Kidney tubule cell (primary cell): ENCODE measurements at regions not wholly inside any gene's neighbourhood (a gene's known extent, or its start where the extent isn't known, plus 50 kb on each side); places are given as distances from the start of the nearest gene placed in this dataset.
"Not testable (repeated sequence)": the region's sequence is repeated elsewhere in the genome, so short reads cannot be mapped to it uniquely, and the experiment has no call there.

Source experiments
- DNase-seq: peaks from one replicate; pipeline ENCODE4 v3.0.0-alpha.2; 2018; ENCODE audit warnings: low spot score

DNA sequence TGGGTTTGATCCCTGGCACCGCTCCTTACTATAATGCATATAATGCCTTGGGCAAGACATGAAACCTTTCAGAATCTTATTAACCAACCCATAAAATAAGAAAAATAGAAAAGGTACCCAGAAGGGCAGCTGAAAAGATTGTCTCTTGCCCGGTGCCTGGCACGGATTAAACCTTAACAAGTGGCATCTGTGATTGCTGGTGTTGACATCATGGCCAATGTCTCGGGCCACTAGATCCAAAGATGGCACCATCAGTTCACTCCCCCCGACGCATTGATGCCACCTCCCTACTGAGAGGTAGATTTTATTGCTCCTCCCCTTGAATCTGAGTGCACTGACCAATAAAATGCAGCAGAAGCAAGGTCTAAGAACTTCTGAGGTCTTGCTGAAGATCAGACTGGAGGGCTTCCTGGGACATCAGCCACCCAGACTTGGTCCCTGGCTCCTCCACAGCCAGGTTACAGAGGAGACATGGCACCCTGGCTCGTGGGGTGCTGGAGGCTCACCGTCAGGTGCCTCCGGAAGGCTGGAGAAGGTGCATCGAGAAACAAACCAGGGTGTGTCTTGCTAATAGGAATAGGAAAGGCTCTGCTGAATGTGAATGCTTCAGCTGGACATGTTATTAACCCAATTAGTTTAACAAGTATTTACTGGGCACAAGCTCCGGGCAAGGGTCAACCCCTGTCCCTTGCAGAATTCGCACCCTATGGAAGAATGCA, 80.0 kb upstream of the COL5A1 start:
- DNase-seq, result no peak

DNA sequence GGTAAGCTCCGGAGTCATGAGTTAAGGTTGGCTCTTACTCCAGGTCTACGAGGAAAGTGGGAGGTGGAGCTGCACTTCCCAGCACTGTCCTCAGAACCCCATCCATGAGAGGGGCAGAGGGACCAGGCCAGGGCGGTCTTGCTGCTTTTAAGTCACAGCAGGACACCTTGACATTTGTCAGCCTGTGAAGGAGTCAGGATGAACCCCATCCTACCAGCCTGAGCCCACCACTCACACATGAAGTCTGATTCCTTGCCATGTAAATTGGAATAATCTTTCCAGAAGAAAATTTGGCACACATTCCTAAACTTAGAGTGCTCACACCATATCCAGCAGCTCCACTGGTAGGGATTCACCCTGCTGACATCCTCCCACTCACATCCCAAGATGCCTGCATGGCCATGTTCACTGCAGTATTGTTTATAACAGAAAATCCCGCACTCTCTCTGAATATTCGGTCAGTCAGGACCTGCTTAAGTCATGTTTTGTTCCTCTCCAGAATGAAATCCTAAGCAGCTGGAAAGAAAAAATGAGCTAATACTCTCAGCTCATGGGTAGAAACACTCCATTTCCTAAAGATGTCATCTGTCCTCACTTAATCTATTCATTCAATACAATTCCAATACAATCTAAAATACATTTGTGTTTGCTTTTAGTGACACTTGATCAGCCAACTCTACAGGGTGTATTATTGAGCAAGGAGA, 79.3 kb upstream of the COL5A1 start:
- DNase-seq, result no peak

DNA sequence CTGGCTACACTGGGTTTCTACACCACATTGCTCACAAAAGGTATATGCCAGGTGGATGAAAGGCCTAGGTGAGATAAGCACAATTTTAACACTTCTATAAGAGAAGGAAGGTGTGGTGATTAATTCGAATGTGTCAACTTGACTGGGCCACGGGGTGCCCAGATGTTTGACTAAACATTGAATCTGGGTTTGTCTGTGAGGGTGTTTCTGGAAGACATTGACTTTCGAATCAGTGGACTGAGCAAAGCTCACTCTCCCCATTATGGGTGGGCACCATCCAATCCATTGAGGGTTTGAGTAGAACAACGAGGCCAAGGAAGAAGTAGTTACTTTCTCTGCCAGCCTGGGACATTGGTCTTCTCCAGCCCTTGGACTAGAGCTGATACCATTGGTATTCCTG, 78.2 kb upstream of the COL5A1 start:
- DNase-seq, result no peak

DNA sequence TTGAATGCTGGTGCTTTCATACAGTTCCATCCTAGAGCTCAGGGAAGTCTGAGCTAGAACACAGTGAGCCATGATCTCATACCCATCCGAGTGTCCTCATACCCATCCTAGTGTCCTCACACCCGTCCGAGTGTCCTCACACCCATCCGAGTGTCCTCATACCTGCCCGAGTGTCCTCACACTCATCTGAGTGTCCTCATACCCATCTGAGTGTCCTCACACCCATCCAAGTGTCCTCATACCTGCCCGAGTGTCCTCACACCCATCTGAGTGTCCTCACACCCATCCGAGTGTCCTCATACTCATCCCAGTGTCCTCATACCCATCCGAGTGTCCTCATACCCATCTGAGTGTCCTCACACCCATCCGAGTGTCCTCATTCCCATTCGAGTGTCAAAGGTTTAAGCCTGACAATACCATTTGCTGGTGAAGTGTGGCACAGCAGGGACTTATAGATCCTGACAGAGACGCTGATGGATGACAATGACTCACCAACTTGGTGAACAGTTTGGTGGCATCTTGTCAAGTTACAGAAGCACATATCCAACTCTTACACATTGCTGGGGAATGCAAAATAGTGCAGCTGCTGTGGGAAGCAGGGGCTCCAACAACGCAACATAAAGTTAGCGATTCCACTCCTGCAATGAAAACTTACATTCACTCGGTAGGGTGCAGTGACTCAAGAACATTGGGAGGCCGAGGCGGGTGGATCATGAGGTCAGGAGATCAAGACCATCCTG, 77.0 kb upstream of the COL5A1 start:
- DNase-seq, result no peak

DNA sequence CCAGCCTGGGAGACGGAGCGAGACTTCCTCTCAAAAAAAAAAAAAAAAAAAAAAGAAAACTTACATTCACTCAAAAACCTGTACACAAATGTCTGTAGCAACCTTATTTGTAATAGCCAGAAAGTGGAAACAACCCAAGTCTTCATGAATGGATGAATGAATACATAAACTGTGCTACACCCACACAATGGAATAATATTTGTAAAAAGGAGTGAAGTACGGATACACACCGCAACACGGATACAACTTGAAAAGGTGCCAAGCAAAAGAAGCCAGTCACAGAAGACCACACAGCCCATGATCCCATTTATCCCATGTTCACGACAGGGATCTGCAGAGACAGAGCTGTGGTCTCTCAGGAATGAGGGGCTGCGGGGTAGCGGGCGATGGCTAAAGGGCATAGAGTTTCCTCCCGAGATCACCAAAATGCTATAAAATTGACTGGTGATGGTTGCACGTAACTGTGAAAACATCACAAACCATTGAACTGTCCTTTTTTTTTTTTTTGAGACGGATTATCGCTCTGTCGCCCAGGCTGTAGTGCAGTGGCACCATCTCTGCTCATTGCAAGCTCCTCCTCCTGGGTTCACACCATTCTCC, 76.2 kb upstream of the COL5A1 start:
- DNase-seq, result no peak

DNA sequence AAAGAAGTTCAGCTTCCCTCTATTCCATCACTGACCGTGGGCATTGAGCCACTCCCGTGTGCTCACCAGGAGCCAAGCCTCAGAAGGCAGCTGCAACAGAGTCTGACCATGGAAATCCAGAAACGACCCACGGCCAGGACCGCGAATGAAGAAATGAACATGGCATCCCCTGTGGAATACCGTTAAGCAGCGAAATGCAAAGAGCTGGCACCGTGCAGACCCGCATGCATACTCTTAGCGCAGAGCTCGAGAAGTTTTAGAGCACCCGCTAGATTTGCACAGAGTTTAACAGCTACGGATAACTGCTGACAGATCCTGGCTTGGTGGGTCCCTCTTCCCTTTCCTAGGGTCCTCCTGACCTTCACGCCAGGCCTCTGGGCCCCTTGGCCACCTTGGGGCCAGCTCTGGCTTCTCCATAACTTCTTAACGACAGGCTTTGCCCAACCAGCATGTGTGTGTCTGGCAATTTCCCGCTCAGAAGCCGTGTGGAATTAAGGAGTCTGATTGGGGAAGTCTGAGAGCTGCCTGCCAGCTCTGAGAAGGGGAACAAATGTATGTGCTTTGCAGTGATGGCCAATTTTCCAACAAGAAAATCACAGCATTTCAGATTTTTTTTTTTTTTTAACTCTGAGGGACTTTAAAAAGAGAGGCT, 75.3 kb upstream of the COL5A1 start:
- DNase-seq, result no peak

DNA sequence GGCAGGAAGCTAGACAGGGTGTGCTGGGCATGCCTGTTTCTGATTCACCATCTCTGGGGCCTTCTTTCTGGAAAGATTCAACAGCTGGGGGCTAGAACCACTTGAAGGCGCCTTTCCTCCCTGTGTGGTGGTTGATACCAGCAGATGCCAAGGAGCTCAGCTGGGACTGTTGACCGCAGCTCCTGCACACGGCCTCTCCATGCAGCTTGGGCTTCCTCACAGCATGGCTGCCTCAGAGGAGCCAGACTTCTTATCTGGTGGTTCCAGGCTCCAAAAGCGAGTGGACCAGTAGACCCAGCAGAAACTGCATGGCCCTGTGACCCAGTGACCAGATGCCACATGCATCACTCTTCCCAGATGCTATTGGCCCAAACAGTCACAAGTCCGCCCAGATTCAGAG, 74.7 kb upstream of the COL5A1 start:
- no peak for DNase-seq

DNA sequence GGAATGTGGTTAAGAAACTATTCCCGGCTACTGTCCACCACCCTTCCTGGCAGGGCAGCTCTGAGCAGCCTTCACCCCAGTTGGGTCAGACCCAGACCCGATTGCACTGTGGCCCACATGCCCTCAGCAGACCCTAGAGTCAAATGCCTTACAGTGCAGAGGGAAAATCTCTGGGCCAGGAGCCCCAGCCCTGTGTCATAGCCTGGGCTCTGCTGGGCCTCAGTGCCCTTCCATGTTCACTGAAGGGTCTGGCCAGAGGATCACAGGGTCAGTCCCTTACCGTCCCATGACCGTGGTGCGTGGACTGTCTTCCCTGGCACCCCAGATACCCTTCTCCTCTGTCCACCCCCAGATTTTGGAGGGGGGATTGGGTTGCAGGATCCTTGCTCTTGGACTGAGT, 73.5 kb upstream of the COL5A1 start:
- no peak for DNase-seq

DNA sequence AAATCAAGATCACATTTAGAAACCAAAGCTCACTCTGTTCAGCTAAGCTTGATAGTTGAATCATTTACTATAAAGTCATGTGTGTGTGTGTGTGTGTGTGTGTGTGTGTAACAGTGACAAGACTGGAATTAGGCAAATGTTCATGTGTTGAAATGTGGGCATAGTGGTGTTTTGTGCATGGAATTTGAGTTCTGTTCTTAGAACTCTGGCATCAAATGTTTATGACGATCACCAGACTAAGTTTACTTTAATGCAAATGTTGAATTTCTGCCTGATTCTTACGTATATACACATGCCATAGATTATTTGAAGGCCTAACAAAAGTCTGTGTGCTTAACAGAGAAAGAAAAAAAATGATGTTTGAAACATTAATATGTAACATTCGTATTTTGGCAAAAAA, 72.8 kb upstream of the COL5A1 start:
- DNase-seq, result no peak

DNA sequence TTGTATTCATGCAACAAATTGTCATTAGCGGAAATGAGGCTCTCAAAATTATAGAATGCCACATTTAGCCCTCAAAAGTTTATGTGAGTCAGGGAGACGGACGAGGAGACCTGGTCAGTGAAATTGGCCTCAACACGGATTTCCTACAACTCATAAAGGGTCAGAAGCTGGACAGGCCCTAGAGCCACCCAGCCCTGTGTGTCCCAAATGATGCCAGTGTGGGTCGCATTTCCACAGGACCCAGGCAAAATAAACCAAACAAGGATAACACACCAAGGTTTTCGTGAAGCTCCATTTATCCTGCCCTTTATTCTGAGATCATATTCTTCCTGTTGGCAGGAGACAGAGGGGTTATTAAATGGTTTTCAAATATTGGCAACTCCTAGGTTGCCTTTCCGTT, 72.0 kb upstream of the COL5A1 start:
- DNase-seq, result no peak

DNA sequence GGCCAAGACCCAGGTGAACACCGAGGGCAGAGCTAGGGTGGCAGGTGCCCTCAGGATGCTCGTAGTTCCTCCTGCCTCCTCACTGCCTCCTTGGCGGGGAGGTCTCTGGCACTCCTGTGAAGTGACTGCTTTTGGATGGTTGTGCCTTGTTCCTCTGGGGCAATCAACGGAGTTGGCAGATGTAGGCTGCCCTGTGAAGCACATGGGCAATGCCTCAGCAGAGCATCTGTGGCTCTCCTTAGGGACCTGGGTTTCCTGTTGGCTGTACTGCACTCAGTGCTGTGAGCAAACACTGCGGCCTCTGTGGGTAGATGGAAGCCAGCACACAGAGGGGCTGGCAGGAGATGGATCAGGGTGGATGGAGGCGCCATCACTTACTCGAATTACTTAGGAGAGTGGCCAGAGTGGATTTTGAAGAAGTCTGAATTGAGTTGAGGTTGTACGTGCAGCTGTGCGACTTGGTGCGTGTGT, 71.4 kb upstream of the COL5A1 start:
- no peak for DNase-seq

DNA sequence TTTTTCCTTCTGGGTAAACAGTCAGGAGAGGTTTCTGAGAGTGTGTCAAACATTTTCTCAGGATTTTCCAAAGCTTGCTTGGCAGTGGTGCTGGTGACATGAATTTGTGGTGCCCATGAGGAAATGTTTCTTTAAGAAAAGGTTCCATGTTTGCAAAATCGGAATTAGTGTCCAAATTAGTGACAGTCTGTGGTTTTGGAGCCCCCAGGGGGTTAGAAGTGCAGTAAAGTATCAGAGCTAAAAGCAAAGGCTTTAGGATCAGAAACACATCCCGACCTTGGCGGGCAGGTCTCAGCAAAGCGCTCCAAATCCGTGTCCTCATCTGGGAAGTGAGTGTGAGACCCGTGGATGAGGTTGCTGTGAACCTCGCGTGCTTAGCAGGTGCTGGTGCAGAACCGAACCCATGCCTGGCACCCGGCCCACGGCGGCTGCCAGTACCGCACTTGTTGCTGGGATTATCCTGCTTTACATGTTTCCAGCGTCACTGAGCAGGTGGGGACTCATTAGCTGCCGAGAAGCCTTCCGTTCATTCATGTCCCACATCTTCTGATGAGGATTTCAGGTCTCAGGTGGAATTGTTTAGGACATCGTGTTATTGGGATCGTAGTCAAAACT, 70.8 kb upstream of the COL5A1 start:
- DNase-seq, result no peak

DNA sequence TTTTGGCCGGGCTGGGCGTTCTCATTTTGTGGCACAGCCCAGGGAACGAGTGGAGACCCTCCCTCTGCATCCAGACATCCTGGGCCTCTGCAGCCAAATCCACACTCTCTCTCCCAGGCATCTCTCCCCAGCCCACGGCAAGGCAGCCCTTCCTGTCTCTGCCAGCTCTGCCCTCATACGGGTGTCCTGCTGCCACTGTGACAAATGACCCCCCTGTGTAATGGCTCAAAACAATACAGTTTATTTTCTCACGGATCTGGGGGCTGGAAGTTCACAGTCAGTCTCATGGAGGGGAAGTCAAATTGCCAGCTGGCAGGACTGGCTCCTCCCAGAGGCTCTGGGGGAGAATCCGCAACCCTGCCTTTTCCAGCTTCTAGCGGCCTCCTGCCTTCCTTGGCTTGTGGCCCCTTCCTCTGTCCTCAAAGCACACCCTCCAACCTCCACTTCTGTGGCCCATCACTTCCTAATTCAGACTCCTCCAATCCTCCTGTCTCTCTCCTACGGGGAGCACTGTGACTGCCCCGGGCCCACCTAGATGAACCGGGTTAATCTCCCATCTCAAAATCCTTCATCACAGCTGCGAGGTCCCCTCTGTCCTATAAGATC, 70.2 kb upstream of the COL5A1 start:
- no peak for DNase-seq

DNA sequence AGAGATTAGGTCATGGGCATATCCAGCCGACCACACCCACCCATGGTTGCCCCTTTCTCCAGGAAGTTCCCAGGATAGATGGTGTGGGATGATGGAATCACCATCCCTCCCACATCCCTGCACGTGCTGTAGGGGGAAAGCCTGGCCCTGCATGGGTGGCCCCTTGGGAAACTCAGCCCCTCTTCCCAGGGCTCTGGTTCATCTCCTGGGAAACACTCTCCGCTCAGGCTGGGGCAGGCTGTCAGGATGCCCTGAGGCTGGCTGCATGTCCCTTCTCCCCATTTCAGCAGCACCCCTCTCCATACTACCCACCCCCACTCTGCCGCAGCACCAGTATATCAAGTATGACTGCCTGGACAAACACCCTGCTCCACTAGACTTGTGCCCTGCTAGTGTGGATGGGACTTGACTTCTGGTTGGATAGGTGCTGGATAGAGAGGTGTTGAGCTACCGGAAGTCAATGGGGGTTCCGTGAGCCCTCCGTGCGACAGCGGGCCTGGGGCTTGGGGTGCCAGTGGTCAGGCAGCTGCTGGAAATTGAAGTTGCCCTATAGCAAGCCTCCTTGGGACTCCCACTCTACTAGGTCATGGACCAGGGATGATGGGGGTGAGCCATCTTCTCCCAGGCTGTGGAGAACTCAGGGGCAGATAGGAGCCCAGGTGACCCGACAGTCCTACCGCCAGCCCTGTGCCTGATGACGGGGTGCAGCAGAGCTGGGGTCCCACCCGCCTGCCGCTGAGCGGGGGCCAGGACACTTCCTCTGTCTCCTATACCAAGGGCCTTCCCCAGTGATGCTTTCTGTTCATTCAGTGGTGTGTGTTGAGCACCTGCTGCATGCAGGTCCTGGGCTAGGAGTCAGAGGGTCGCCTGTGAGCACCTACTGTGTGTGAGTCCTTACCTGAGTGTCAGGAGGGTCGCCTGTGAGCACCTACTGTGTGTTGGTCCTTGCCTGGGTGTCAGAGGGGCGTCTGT, 69.4 kb upstream of the COL5A1 start:
- DNase-seq, result no peak

DNA sequence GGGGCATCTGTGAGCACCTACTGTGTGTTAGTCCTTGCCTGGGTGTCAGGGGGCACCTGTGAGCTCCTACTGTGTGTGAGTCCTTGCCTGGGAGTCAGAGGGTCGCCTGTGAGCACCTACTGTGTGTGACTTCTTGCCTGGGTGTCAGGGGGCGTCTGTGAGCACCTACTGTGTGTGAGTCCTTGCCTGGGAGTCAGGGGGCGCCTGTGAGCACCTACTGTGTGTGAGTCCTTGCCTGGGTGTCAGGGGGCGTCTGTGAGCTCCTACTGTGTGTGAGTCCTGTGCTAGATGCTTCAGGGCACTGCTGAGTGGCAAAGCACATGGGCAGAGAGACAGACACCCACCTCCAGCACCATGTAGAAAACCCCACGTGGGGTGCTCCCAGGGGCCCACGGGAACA, 66.9 kb upstream of the COL5A1 start:
- DNase-seq, result not testable (repeated sequence)

DNA sequence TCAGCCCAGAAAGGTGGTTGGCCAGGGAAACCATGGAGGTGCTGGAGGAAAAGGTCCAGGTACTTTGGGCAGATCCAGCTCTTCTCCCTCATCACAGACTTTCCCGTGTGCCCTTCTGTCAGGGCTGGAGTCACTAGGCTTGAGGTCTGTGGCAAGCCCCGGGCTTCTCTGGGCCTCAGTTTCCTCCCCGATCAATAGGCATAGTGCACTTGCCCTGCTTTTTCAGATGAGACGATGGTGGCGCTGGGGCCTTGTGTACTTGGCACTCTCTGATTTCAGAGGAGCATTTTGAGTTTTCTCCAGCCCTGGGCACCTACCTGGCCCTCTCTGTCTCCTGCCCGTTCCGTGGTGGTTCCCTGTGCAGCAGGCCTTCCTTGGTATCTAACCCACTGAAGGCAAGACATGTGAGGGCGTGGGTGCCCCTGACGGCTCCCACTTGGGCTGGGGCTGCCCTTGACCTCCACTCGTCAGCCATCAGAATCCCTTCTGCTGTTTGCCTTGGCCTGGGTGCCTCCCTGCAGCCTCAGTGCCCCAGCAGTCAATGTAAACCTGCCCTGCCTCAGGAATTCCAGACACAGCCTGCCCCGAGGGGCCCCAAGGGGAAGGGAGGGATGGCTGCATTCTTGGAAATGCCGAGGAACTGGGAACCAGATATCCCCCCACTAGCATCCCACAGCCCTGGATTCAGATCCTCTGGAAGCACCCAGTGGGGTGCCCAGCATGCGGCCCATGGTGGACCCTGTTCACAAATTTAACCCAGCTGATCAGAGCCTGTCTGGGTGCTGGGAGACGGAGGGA, 66.3 kb upstream of the COL5A1 start:
- DNase-seq, result no peak

DNA sequence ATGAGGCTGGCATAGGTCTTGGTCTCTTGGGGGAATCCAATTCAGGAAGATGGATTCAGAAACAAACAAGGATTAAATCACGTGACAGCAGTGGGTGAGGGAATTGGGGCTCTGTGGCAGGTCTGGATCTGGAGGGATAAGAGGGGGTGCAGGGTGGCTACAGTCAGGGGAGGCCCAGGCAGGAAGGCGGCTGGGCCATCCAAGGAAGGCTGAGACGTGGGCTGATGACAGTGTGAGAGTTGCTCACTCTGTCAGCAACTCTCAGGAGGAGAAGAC, 65.8 kb upstream of the COL5A1 start:
- DNase-seq, result no peak

DNA sequence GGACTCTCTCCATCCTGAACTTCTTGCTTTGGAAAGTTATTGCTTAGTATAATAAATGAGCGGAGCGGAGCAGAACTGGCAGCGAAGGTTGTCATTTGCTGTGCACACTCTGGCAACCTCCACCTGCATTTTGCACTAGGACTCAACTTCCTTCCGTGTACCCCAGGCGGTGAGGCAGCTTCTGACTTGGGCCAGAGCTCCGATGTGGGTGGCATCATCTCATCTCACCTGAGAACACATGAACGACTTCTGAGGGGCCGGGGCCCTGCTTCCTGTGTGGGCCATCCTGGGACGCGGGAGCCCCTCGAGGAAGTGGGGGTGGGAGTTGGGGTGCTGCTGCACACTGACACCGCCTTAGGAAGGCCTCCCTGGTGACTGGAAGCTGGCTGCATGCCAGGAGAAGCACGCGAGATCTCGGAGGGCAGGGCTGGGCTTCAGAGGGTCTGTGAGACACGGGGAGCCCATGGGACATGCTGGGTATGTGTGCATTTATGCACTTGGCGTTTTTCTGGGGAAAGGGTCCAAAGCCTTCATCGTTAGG, 56.5 kb upstream of the COL5A1 start:
- DNase-seq, result no peak
